ENCODE measurements at regions not wholly inside any gene's neighbourhood (a gene's known extent, or its start where the extent isn't known, plus 50 kb on each side); places are given as distances from the start of the nearest gene placed in this dataset.

GRCh38 chr10:131003455-131003854 is 308.1 kb downstream of the TCERG1L start:
- DNase-seq (ENCODE audit: low spot score) (no peak), FAIRE-seq (no peak)

- DNase-seq (ENCODE audit: low spot score) (no peak), FAIRE-seq (no peak)
These were observed 307.2 kb downstream of the TCERG1L start for GRCh38 chr10:131004276-131004675.

DNA sequence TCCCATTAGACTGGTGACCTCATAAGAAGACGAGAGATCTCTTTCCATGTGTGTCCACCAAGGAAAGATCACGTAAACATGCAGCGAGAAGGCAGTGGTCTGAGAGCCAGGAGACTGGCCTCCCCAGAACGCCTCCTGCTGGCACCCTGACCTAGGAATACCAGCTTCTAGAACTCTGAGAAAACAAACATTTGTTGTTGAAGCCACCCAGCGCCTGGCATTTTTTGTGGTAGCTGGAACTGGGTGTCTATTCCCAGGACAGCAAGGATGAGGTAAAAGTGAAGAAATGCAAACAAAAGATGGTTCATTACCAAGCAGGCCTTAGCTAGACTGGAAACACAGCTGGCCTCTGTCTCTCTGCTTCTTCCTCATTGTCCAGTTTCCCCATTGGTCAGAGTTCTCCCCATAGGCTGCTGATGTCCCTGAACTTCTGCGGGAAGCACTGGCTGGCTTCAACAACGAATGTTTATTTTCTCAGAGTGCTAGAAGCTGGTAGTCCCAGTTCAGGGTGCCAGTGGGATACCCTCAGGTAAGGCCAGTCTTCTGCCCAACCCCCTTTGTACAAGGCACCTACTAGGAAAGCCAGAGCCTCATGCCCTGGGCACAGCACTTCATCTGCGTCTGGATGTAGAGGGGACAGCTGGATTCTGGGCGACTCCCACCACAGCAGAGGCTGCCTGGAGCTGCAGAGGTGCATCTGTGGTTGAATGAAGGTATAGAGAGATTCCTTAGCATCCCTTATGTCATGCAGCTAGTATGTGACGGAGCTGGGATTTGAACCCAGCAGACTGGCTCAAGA is 304.9 kb downstream of the TCERG1L start:
- DNase-seq (ENCODE audit: low spot score) (no peak), FAIRE-seq (no peak)

- FAIRE-seq (no peak), DNase-seq (ENCODE audit: low spot score) (no peak)
These were observed 301.7 kb downstream of the TCERG1L start for GRCh38 chr10:131009791-131010190.

- DNase-seq (ENCODE audit: low spot score), result no peak
- no peak for FAIRE-seq
These were observed 300.5 kb downstream of the TCERG1L start for GRCh38 chr10:131010965-131011575.

- FAIRE-seq, result no peak
- no peak for DNase-seq (ENCODE audit: low spot score)
These were observed 299.4 kb downstream of the TCERG1L start for GRCh38 chr10:131011936-131012640.

GRCh38 chr10:131012641-131012985 is 298.9 kb downstream of the TCERG1L start:
- DNase-seq (ENCODE audit: low spot score), result no peak
- no peak for FAIRE-seq

DNA sequence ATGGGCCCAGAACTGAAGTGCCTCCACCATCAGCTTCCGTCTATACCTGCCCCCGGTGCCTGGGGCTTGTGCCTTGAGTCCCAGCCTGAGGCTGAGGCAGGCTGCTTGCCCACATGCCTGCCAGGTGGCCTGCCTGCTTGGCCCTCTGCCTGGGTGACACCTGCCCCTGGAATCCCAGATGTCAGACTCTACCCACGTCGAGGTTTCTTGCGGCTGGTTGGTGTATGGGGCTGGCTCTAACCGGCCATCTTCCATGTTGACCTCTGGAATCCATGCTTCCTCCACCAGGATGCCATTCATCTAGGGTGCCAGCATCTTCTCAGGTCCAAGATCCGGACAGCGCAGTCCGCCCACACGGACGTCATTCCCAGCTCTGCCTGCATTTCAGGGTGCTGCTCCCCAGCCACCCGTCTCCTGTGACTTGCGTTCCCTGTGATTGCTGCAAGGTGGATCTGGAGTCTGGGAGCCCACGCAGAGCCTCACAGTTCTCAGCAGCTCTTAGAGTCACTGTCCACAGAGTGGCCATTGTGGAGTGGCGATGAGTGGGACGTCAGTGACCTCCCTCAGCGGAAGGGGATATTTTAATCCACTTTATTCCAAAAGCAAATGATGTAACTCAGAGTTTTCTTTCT is 298.1 kb downstream of the TCERG1L start:
- DNase-seq (ENCODE audit: low spot score) (no peak), FAIRE-seq (no peak)

DNA sequence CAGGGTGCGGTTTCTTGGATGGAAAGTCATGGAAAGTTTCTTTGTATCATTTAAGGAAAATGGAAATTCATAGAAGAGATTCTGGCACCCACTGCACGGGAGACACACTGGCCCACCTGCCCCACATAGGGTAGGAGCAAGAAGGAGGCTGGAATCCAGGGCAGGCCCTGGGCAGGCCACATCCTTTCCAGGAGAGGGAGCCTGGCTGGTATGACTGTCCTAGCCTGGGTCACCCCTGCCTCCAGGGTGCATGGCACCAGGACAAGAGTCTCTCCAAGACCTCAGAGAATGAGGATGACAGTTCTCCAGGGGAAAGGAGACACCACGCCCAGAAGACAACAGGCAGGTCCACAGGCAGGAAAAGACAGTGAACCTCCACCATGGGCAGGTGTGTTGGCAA is 297.2 kb downstream of the TCERG1L start:
- no peak for FAIRE-seq

GRCh38 chr10:131015271-131015670 is 296.2 kb downstream of the TCERG1L start:
- DNase-seq (ENCODE audit: low spot score) (no peak), FAIRE-seq (no peak)

More for the DNA sequence above, 297.2 kb downstream of the TCERG1L start:
- DNase-seq (ENCODE audit: low spot score), result no peak

DNA sequence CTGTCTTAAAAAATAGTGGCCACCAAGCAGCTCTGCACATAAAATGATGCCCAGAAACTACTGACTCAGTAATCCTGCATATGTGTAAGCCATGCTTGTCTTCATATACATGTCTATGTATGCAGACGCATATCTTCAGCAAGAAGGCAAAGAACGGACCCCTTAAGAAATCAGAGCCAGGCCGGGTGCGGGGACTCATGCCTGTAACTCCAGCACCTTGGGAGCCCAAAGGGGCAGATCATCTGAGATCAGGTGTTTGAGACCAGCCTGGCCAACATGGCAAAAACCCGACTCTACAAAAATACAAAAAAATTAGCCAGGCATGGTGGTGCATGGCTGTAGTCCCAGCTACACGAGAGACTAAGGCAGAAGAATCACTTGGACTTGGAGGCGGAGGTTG is 295.0 kb downstream of the TCERG1L start:
- DNase-seq (ENCODE audit: low spot score) (no peak), FAIRE-seq (no peak)

DNA sequence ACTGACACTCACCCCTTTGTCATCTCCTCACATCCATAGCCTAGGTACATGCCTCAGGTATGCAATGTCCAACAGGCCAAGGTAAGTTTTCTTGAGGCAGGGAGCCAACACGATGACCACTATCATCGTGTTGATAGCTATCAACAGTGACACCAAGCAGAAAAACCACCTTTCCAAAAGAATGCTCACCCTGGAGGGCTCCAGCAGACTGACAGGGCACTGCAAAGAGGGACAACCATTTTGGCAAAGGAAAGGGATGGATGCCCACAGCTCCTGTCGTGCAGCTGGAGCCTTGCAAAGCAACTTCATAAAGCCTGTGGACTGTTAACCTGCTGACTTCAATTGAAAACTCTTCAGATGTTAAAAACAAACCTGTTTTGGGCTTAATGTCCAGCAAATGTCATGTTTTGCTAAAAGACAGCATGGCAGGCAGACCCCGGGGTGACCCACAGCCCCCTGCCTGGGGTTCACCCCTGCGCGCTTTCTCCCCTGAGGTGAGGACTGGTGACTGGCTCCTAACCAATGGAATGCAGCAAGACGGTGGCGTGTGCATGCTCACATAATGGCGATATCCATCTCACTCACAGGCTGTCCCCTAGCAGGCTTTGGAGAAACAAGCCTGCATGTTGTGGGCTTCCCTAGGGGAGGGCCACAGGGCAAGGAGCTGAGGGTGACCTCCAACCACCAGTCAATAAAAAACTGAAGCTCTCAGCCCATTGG is 293.8 kb downstream of the TCERG1L start:
- FAIRE-seq, result no peak
- no peak for DNase-seq (ENCODE audit: low spot score)

GRCh38 chr10:131018886-131019500 is 292.5 kb downstream of the TCERG1L start:
- DNase-seq (ENCODE audit: low spot score) (no peak), FAIRE-seq (no peak)

GRCh38 chr10:131019696-131020095 is 291.8 kb downstream of the TCERG1L start:
- FAIRE-seq (no peak), DNase-seq (ENCODE audit: low spot score) (no peak)

- DNase-seq (ENCODE audit: low spot score) (no peak), FAIRE-seq (no peak)
These were observed 290.7 kb downstream of the TCERG1L start for GRCh38 chr10:131020775-131021174.

GRCh38 chr10:131021246-131021895 is 290.1 kb downstream of the TCERG1L start:
- DNase-seq (ENCODE audit: low spot score) (no peak), FAIRE-seq (no peak)

DNA sequence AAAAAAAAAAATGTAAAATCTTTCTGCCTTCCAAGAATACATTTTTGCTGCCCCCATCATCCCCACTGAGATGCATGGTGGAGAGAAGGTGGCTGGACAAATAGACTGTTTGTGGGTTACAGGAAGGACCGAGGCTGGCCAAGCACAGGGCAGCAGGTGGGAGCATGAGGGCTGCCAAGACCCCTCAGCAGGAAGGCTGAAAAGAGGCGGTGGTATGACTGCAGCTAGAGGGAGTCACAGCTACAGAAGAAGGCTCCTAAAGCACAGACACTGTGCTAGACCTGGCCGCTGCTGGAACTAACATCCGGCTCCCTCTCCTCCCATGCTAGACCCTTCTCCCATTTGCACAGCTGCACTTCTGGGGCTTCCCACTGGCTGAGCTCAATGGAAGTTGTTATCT is 289.6 kb downstream of the TCERG1L start:
- no peak for DNase-seq (ENCODE audit: low spot score)
- FAIRE-seq, result no peak

GRCh38 chr10:131022369-131022768 is 289.2 kb downstream of the TCERG1L start:
- DNase-seq (ENCODE audit: low spot score) (no peak), FAIRE-seq (no peak)

DNA sequence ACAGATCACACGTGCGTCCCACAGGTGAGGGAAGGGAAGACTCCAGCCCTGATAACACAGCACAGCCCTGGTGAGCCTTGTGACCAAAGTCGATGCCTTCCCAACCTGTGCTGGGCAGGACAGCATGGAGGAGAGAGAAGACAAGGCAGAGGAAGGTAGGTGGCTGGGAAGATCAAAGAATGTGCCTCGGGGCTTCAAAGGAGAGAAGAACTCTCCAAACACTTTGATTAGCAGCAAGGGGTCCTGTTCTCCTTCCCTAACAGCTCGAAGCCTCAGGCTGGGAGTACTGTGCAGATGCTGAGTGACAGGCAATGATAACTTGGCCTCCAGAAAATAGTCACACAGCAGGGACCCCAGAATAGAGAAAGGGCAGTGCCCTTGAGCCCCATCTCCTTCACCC is 288.5 kb downstream of the TCERG1L start:
- no peak for DNase-seq (ENCODE audit: low spot score)
- FAIRE-seq, result no peak
